CD8-positive, alpha-beta memory T cell (primary cell): ENCODE measurements at regions not wholly inside any gene's neighbourhood (a gene's known extent, or its start where the extent isn't known, plus 50 kb on each side); places are given as distances from the start of the nearest gene placed in this dataset.
"Not testable (repeated sequence)": the region's sequence is repeated elsewhere in the genome, so short reads cannot be mapped to it uniquely, and the experiment has no call there.

ENCODE experiments used
- CTCF ChIA-PET: fragments of 350-600 bp; sonication (Branson Sonifier 250); formaldehyde crosslinking; loops from one replicate; lab custom pipeline; 2021; ENCODE audit warnings: antibody characterized with exemption; lab: Charles Lee
- POLR2A ChIA-PET: fragments of 350-600 bp; sonication (Branson Sonifier 250); formaldehyde crosslinking; loops from one replicate; lab custom pipeline; 2021; ENCODE audit warnings: antibody characterized with exemption; lab: Charles Lee
- DNase-seq, 5 donors: peaks; one replicate each; pipeline versions ENCODE4 v3.0.0 to v3.0.0-alpha.2; 2020 to 2022; ENCODE audit warnings: mixed read lengths in 1 of 5
- H3K27ac ChIP-seq: one replicate; pipeline ENCODE4 v1.7.0; 2013; ENCODE audit warnings: low read depth, mild to moderate bottlenecking, low read length, moderate library complexity
- H3K27me3 ChIP-seq: 2 replicates; pipeline ENCODE4 v1.7.0; 2013; ENCODE audit warnings: low read length, mild to moderate bottlenecking; ENCODE audit not compliant: insufficient read depth, poor library complexity, severe bottlenecking
- H3K36me3 ChIP-seq: 2 replicates; pipeline ENCODE4 v1.7.0; 2013; ENCODE audit warnings: mild to moderate bottlenecking, low read length, moderate library complexity; ENCODE audit not compliant: insufficient read depth
- H3K4me1 ChIP-seq: 2 replicates; pipeline ENCODE4 v1.7.0; 2013; ENCODE audit warnings: mild to moderate bottlenecking, low read length, moderate library complexity; ENCODE audit not compliant: insufficient read depth
- H3K4me3 ChIP-seq: 2 replicates; pipeline ENCODE4 v1.7.0; 2013; ENCODE audit warnings: mild to moderate bottlenecking, low read length
- H3K9me3 ChIP-seq: 2 replicates; pipeline ENCODE4 v1.7.0; 2013; ENCODE audit warnings: mild to moderate bottlenecking, low read length
- H3K27ac Mint-ChIP-seq, 8 donors: one replicate each; pipeline ENCODE4 v1.8.0; 2020 to 2021; ENCODE audit warnings: mixed read lengths in 8 of 8, mild to moderate bottlenecking in 6 of 8, inconsistent platforms in 3 of 8, moderate library complexity in 3 of 8
- H3K27me3 Mint-ChIP-seq, 2 donors: one replicate each; pipeline ENCODE4 v1.8.0; 2020 to 2021; ENCODE audit warnings: mixed read lengths in 2 of 2, mild to moderate bottlenecking in 1 of 2, moderate library complexity in 1 of 2
- H3K36me3 Mint-ChIP-seq, 3 donors: one replicate each; pipeline ENCODE4 v1.8.0; 2020 to 2021; ENCODE audit warnings: mixed read lengths in 3 of 3, inconsistent platforms in 1 of 3, mild to moderate bottlenecking in 1 of 3
- H3K4me1 Mint-ChIP-seq, 3 donors: one replicate each; pipeline ENCODE4 v1.8.0; 2020 to 2021; ENCODE audit warnings: mixed read lengths in 3 of 3, inconsistent platforms in 1 of 3, mild to moderate bottlenecking in 1 of 3
- H3K4me3 Mint-ChIP-seq, 7 donors: one replicate each; pipeline ENCODE4 v1.8.0; 2020 to 2021; ENCODE audit warnings: mixed read lengths in 7 of 7, mild to moderate bottlenecking in 6 of 7, moderate library complexity in 4 of 7, inconsistent platforms in 2 of 7
- H3K9me3 Mint-ChIP-seq, 5 donors: one replicate each; pipeline ENCODE4 v1.8.0; 2020 to 2022; ENCODE audit warnings: mixed read lengths in 5 of 5, mild to moderate bottlenecking in 3 of 5, moderate library complexity in 2 of 5, inconsistent platforms in 1 of 5

GRCh38 chr15:21546182-21546903, 106.0 kb upstream of the POTEB3 start:
- H3K4me3 ChIP-seq, H3K27ac ChIP-seq, POLR2A ChIA-PET, CTCF ChIA-PET, H3K9me3 Mint-ChIP-seq, H3K36me3 ChIP-seq, H3K27me3 ChIP-seq, H3K9me3 ChIP-seq, H3K27ac Mint-ChIP-seq, H3K4me1 Mint-ChIP-seq, H3K4me3 Mint-ChIP-seq, H3K27me3 Mint-ChIP-seq, H3K4me1 ChIP-seq, DNase-seq, H3K36me3 Mint-ChIP-seq: not testable (repeated sequence)

- H3K4me1 Mint-ChIP-seq, H3K27me3 ChIP-seq, H3K36me3 Mint-ChIP-seq, H3K9me3 ChIP-seq, H3K9me3 Mint-ChIP-seq, H3K4me3 ChIP-seq, H3K4me3 Mint-ChIP-seq, CTCF ChIA-PET, POLR2A ChIA-PET, H3K4me1 ChIP-seq, H3K27ac ChIP-seq, DNase-seq, H3K36me3 ChIP-seq, H3K27ac Mint-ChIP-seq: not testable (repeated sequence)
- H3K27me3 Mint-ChIP-seq: peaks cover 4 to 18% of the 10 kb centered on the region in 2 donors
Observed at GRCh38 chr15:21532785-21533184, 92.5 kb upstream of the POTEB3 start.

GRCh38 chr15:21516248-21516647, 75.9 kb upstream of the POTEB3 start:
- H3K4me1 Mint-ChIP-seq, H3K36me3 ChIP-seq, H3K27me3 ChIP-seq, H3K36me3 Mint-ChIP-seq, H3K27ac Mint-ChIP-seq, H3K27ac ChIP-seq, H3K9me3 Mint-ChIP-seq, DNase-seq, H3K27me3 Mint-ChIP-seq, CTCF ChIA-PET, H3K4me1 ChIP-seq, H3K4me3 ChIP-seq, H3K9me3 ChIP-seq, H3K4me3 Mint-ChIP-seq, POLR2A ChIA-PET: not testable (repeated sequence)

GRCh38 chr15:21515296-21515695, 75.0 kb upstream of the POTEB3 start:
- H3K27me3 ChIP-seq, CTCF ChIA-PET: not testable (repeated sequence)

GRCh38 chr15:21503021-21503420, 62.7 kb upstream of the POTEB3 start:
- H3K36me3 Mint-ChIP-seq, H3K9me3 ChIP-seq, DNase-seq, H3K27ac ChIP-seq, H3K4me1 Mint-ChIP-seq, H3K27ac Mint-ChIP-seq, H3K4me3 ChIP-seq, H3K9me3 Mint-ChIP-seq, H3K4me1 ChIP-seq, H3K36me3 ChIP-seq, H3K4me3 Mint-ChIP-seq, POLR2A ChIA-PET, H3K27me3 ChIP-seq, H3K27me3 Mint-ChIP-seq, CTCF ChIA-PET: not testable (repeated sequence)

More at GRCh38 chr15:21515296-21515695, 75.0 kb upstream of the POTEB3 start:
- H3K27me3 Mint-ChIP-seq, H3K4me3 ChIP-seq, H3K4me1 Mint-ChIP-seq, H3K9me3 ChIP-seq, H3K4me3 Mint-ChIP-seq, H3K27ac Mint-ChIP-seq, H3K27ac ChIP-seq, DNase-seq, H3K36me3 ChIP-seq, POLR2A ChIA-PET, H3K36me3 Mint-ChIP-seq, H3K9me3 Mint-ChIP-seq, H3K4me1 ChIP-seq: not testable (repeated sequence)
